A673 (cell line): ENCODE measurements at regions not wholly inside any gene's neighbourhood (a gene's known extent, or its start where the extent isn't known, plus 50 kb on each side); places are given as distances from the start of the nearest gene placed in this dataset.

ENCODE experiments used
- BruUV-seq: library from RNA; stranded (reverse); fragments of 400-500 nt; replicated peaks from 2 replicates; lab custom pipeline; 2021; lab: Mats Ljungman, UMichigan
- CTCF ChIA-PET: fragments of 300-600 bp; sonication (Branson Sonifier 250); formaldehyde crosslinking; loops from one replicate; lab custom pipeline; 2022; ENCODE audit warnings: antibody characterized with exemption; lab: Charles Lee
- POLR2A ChIA-PET: fragments of 300-600 bp; sonication (Branson Sonifier 250); formaldehyde crosslinking; loops from one replicate; lab custom pipeline; 2022; ENCODE audit warnings: antibody characterized with exemption; ENCODE audit not compliant: low non-redundant PET; lab: Charles Lee
- DNase-seq: peaks from one replicate; pipeline ENCODE4 v3.0.0-alpha.2; 2015; ENCODE audit warnings: low spot score
- H3K27ac ChIP-seq: fragments of 200-600 bp; sonication (generic); 2 replicates; pipeline ENCODE4 v1.5.1; 2016; ENCODE audit warnings: mixed run types, low read depth, mild to moderate bottlenecking, mixed read lengths, antibody characterized with exemption, low read length; ENCODE audit not compliant: poor library complexity, severe bottlenecking
- H3K27me3 ChIP-seq: fragments of 200-600 bp; sonication (generic); replicated peaks from 2 replicates; pipeline ENCODE4 v1.6.1; 2017; ENCODE audit warnings: mixed run types, low read depth, mild to moderate bottlenecking, mixed read lengths, antibody characterized with exemption, low read length; ENCODE audit not compliant: insufficient read depth, poor library complexity
- H3K36me3 ChIP-seq: fragments of 200-600 bp; sonication (generic); 2 replicates; pipeline ENCODE4 v1.6.1; 2016; ENCODE audit warnings: mixed run types, mild to moderate bottlenecking, mixed read lengths, antibody characterized with exemption, low read length; ENCODE audit not compliant: insufficient read depth, poor library complexity, severe bottlenecking
- H3K4me1 ChIP-seq: fragments of 200-600 bp; sonication (generic); 2 replicates; pipeline ENCODE4 v1.6.1; 2017; ENCODE audit warnings: mixed run types, mild to moderate bottlenecking, mixed read lengths, antibody characterized with exemption, low read length; ENCODE audit not compliant: insufficient read depth, poor library complexity, severe bottlenecking
- H3K4me3 ChIP-seq: fragments of 200-600 bp; sonication (generic); 2 replicates; pipeline ENCODE4 v1.5.1; 2016; ENCODE audit warnings: low read depth, mixed run types, mild to moderate bottlenecking, mixed read lengths, low read length; ENCODE audit not compliant: poor library complexity, severe bottlenecking
- H3K9me3 ChIP-seq: fragments of 200-600 bp; sonication (generic); 2 replicates; pipeline ENCODE4 v1.6.1; 2016; ENCODE audit warnings: mixed run types, low read depth, mild to moderate bottlenecking, mixed read lengths, antibody characterized with exemption, low read length; ENCODE audit not compliant: poor library complexity, severe bottlenecking
- CTCF ChIP-seq: fragments of 300-800, 200-600 bp; sonication (generic); conservative IDR thresholded peaks from 2 replicates; pipeline ENCODE4 v1.5.1; 2017; ENCODE audit warnings: low read depth, mild to moderate bottlenecking, antibody characterized with exemption, low read length, moderate library complexity, mixed read lengths
- EZH2 ChIP-seq: fragments of 200-600 bp; sonication (generic); IDR thresholded peaks from 2 replicates; pipeline ENCODE4 v1.6.1; 2017; ENCODE audit warnings: borderline replicate concordance, low read depth, mild to moderate bottlenecking, mixed read lengths, antibody characterized with exemption, low read length; ENCODE audit not compliant: poor library complexity, severe bottlenecking
- intact Hi-C: fragments of 100-400 bp; cut with micrococcal nuclease; formaldehyde crosslinking; loops from one replicate; pipeline ENCODE4 v1.10.0; 2022; ENCODE audit not compliant: unreplicated experiment

GRCh38 chr4:103928370-103928769 is 208.6 kb upstream of the TACR3 start:
- POLR2A ChIA-PET = no interaction called here
- no peak for TF ChIP-seq CTCF
- no peak for TF ChIP-seq EZH2
- H3K36me3 ChIP-seq = no peaks in the 10 kb centered on the region
- no TSS peak for BruUV-seq
- intact Hi-C loops = no loop called here
- no peak overlapping the region for H3K27ac ChIP-seq
- CTCF ChIA-PET = no interaction called here
- peaks cover 32% of the 10 kb centered on the region for H3K27me3 ChIP-seq
- no peaks in the 10 kb centered on the region for H3K4me1 ChIP-seq
- H3K4me3 ChIP-seq = no peak overlapping the region
- no peaks in the 10 kb centered on the region for H3K9me3 ChIP-seq
- DNase-seq = no peak

GRCh38 chr4:103923551-103923950 is 203.8 kb upstream of the TACR3 start:
- Histone ChIP-seq H3K4me1 (no peaks in the 10 kb centered on the region), H3K27ac (no peak overlapping the region), H3K36me3 (no peaks in the 10 kb centered on the region), H3K9me3 (no peaks in the 10 kb centered on the region), H3K27me3 (peaks cover 38% of the 10 kb centered on the region), H3K4me3 (no peak overlapping the region)
- no peak for DNase-seq
- no TSS peak for BruUV-seq
- TF ChIP-seq CTCF = no peak
- ChIA-PET CTCF (no interaction called here), POLR2A (no interaction called here)
- intact Hi-C loops = no loop called here

- POLR2A ChIA-PET = no interaction called here
- Histone ChIP-seq H3K36me3 (no peaks in the 10 kb centered on the region), H3K27ac (no peak overlapping the region), H3K4me3 (no peak overlapping the region), H3K4me1 (no peaks in the 10 kb centered on the region), H3K9me3 (no peaks in the 10 kb centered on the region), H3K27me3 (peaks cover 8% of the 10 kb centered on the region)
- BruUV-seq = no TSS peak
- intact Hi-C loops = loop anchor here (5.0 kb wide), 2 partner anchors 286 to 716 kb away; no protein-coding TSS in a partner anchor
- DNase-seq = no peak
- CTCF ChIA-PET = no interaction called here
- TF ChIP-seq CTCF (no peak), EZH2 (no peak)
These were observed 198.4 kb upstream of the TACR3 start for GRCh38 chr4:103918214-103918613.
